ENCODE measurements at regions not wholly inside any gene's neighbourhood (a gene's known extent, or its start where the extent isn't known, plus 50 kb on each side); places are given as distances from the start of the nearest gene placed in this dataset.

GRCh38 chr5:173764332-173765028, 123.7 kb upstream of the CPEB4 start (continued):
- TF ChIP-seq MLX (CRISPR knock-in tag; IDR thresholded peaks at IDR 0.05) (no peak), HIVEP1 (CRISPR knock-in tag; IDR thresholded peaks at IDR 0.05) (peak; percentile 46; the same call in 1 of the 2 replicates), ZNF564 (CRISPR knock-in tag; IDR thresholded peaks at IDR 0.05) (no peak), RFX5 (IDR thresholded peaks at IDR 0.05; ENCODE audit: low read depth, low read length) (peak; percentile 15), MZF1 (CRISPR knock-in tag; IDR thresholded peaks at IDR 0.05; ENCODE audit: borderline replicate concordance) (no peak), GATA4 (IDR thresholded peaks at IDR 0.05; ENCODE audit: borderline replicate concordance, low read depth) (peak; percentile 54; the same call in 1 of the 2 replicates), MAX (IDR thresholded peaks at IDR 0.05) (peak; percentile 52; the same call in 1 of the 2 replicates), SOX6 (IDR thresholded peaks at IDR 0.05) (no peak), SOX6 (CRISPR knock-in tag; IDR thresholded peaks at IDR 0.05) (peak; percentile 68), POLR2A (IDR thresholded peaks at IDR 0.05; ENCODE audit: insufficient read depth in 1 of 2, low read depth in 2 of 2, low read length in 2 of 2) (peak; percentile 45 to 68; a peak in 3 of 4 replicates), ZNF138 (CRISPR knock-in tag; IDR thresholded peaks at IDR 0.05; ENCODE audit: low read depth) (no peak), AGO2 (optimal IDR thresholded peaks at IDR 0.05; ENCODE audit: low read depth, low read length) (no peak), PATZ1 (CRISPR knock-in tag; IDR thresholded peaks at IDR 0.05) (peak; percentile 80), PHF21A (CRISPR knock-in tag; IDR thresholded peaks at IDR 0.05) (peak; percentile 89), NCOA2 (CRISPR knock-in tag; IDR thresholded peaks at IDR 0.05) (peak; percentile 54), ARID3A (IDR thresholded peaks at IDR 0.05; ENCODE audit: low read depth, low read length) (no peak), NFKB2 (CRISPR knock-in tag; IDR thresholded peaks at IDR 0.05; ENCODE audit: borderline replicate concordance) (no peak), PAXIP1 (CRISPR knock-in tag; conservative IDR thresholded peaks at IDR 0.05) (peak; percentile 63; the same call in 1 of the 2 replicates), HNRNPUL1 (IDR thresholded peaks at IDR 0.05; ENCODE audit: low read depth, low read length) (no peak), ZNF724P (CRISPR knock-in tag; IDR thresholded peaks at IDR 0.05; ENCODE audit: borderline replicate concordance) (no peak), MYC (CRISPR knock-in tag; IDR thresholded peaks at IDR 0.05; ENCODE audit: borderline replicate concordance) (peak; percentile 53; the same call in 1 of the 2 replicates)

Data from HepG2 (cell line).